ENCODE measurements at regions not wholly inside any gene's neighbourhood (a gene's known extent, or its start where the extent isn't known, plus 50 kb on each side); places are given as distances from the start of the nearest gene placed in this dataset.

- TF ChIP-seq, protein P1, sequence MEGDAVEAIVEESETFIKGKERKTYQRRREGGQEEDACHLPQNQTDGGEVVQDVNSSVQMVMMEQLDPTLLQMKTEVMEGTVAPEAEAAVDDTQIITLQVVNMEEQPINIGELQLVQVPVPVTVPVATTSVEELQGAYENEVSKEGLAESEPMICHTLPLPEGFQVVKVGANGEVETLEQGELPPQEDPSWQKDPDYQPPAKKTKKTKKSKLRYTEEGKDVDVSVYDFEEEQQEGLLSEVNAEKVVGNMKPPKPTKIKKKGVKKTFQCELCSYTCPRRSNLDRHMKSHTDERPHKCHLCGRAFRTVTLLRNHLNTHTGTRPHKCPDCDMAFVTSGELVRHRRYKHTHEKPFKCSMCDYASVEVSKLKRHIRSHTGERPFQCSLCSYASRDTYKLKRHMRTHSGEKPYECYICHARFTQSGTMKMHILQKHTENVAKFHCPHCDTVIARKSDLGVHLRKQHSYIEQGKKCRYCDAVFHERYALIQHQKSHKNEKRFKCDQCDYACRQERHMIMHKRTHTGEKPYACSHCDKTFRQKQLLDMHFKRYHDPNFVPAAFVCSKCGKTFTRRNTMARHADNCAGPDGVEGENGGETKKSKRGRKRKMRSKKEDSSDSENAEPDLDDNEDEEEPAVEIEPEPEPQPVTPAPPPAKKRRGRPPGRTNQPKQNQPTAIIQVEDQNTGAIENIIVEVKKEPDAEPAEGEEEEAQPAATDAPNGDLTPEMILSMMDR (conservative IDR thresholded peaks at IDR 0.05; ENCODE audit: low read depth, low read length), result no peak
- TF ChIP-seq EZH2 (IDR thresholded peaks at IDR 0.05; ENCODE audit: borderline replicate concordance, low read depth, low read length, poor library complexity, severe bottlenecking), result no peak
- Histone ChIP-seq H3K36me3 (ENCODE audit: insufficient read depth, low read length, poor library complexity, severe bottlenecking) (peaks cover 69% of the 10 kb centered on the region), H3K27me3 (replicated peaks; ENCODE audit: insufficient read depth, low read depth, low read length, poor library complexity) (no peaks in the 10 kb centered on the region), H3K4me1 (ENCODE audit: insufficient read depth, low read length, poor library complexity, severe bottlenecking) (peaks cover 81% of the 10 kb centered on the region), H3K27ac (ENCODE audit: low read depth, low read length, poor library complexity, severe bottlenecking) (peak overlapping the region; percentile 7), H3K9me3 (ENCODE audit: low read depth, low read length, poor library complexity, severe bottlenecking) (no peaks in the 10 kb centered on the region), H3K4me3 (ENCODE audit: low read depth, low read length, poor library complexity, severe bottlenecking) (no peak overlapping the region)
- intact Hi-C loops (cut with micrococcal nuclease; ENCODE audit: unreplicated experiment), result no loop called here
- CTCF ChIA-PET, result no interaction called here
- DNase-seq (ENCODE audit: low spot score), result no peak
- BruUV-seq (replicated peaks), result no TSS peak
- POLR2A ChIA-PET (ENCODE audit: low non-redundant PET), result interaction anchor here (0.9 kb wide), 1 partner anchor 13 kb away, joined by 16 read pairs; no protein-coding TSS in a partner anchor
These were observed 217.4 kb upstream of the KLF14 start for GRCh38 chr7:130951303-130951975.

DNA sequence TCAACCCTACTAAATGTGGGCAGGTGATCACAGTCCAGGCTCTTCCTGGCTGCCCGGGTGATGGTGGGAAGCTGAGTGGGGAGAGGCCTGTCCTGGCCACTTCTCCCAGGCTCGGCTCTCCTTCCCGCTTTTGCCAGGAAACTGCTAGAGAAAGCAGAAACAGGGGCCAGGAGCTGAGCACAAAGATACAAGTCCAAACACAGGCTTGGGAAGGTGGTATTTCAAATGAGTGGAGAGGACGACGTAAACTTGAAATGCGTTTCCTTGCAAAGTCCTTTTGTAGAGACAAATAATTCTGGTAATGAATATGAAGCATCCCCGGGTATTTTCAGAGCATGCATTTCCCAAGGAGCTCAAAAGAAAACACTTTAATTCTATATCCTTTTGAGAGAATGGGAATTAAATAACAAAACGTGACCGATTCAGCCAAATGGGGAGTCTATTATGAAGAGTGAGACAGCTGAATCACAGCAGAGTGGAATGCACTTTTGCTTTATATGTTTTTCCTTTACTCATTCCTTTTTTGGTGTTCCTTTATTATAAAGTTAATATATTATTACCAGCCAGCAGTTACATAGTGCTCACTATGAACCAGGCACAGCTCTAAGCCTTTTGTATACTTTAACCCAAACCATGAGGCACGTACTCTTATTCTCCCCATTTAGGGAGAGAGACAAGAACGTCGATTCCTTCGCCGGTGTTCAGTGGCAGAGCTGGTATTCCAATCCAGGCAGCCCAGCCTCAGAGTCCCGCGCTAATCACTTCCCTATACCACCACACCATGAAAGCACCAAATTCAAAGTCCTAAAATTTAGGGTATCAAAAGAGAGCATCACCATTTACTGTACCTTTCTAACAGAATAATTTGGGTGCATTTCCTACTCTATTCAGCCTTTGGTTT is 218.2 kb upstream of the KLF14 start:
- intact Hi-C loops (cut with micrococcal nuclease; ENCODE audit: unreplicated experiment), result no loop called here
- CTCF ChIA-PET, result no interaction called here

DNA sequence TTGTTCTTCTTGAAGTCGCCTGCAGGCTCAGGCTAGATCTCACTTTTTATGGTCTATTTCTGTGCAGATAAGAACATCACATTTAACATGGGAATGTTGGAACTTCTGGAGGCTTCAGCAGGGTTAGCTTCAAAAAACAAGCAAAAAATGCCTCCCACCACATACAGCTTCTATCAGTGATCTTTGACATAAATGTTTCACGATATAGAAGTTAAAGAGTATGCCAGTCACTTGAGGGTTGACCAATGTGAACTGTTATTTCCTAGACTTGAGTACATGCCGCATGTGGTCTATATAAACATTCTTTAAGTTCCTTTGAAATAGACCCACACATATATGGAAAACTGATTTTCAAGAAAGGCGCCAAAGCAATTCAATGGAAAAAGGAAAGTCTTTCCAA is 219.2 kb upstream of the KLF14 start:
- BruUV-seq (replicated peaks), result no TSS peak

More for the DNA sequence above, 218.2 kb upstream of the KLF14 start:
- DNase-seq (ENCODE audit: low spot score), result no peak
- TF ChIP-seq, protein P1 (conservative IDR thresholded peaks at IDR 0.05; ENCODE audit: low read depth, low read length), result no peak
- TF ChIP-seq EZH2 (IDR thresholded peaks at IDR 0.05; ENCODE audit: borderline replicate concordance, low read depth, low read length, poor library complexity, severe bottlenecking), result no peak
- BruUV-seq (replicated peaks), result no TSS peak
- POLR2A ChIA-PET (ENCODE audit: low non-redundant PET), result interaction anchor here (0.9 kb wide), 1 partner anchor 13 kb away, joined by 16 read pairs; no protein-coding TSS in a partner anchor
- peaks cover 81% of the 10 kb centered on the region for H3K4me1 ChIP-seq (ENCODE audit: insufficient read depth, low read length, poor library complexity, severe bottlenecking)
- H3K27me3 ChIP-seq (replicated peaks; ENCODE audit: insufficient read depth, low read depth, low read length, poor library complexity), result no peaks in the 10 kb centered on the region
- no peaks in the 10 kb centered on the region for H3K9me3 ChIP-seq (ENCODE audit: low read depth, low read length, poor library complexity, severe bottlenecking)
- peak overlapping the region; percentile 7 for H3K27ac ChIP-seq (ENCODE audit: low read depth, low read length, poor library complexity, severe bottlenecking)
- H3K4me3 ChIP-seq (ENCODE audit: low read depth, low read length, poor library complexity, severe bottlenecking), result peak overlapping the region; percentile 19
- peaks cover 71% of the 10 kb centered on the region for H3K36me3 ChIP-seq (ENCODE audit: insufficient read depth, low read length, poor library complexity, severe bottlenecking)

More for the DNA sequence above, 219.2 kb upstream of the KLF14 start:
- H3K36me3 ChIP-seq (ENCODE audit: insufficient read depth, low read length, poor library complexity, severe bottlenecking), result peaks cover 70% of the 10 kb centered on the region
- no peak for TF ChIP-seq EZH2 (IDR thresholded peaks at IDR 0.05; ENCODE audit: borderline replicate concordance, low read depth, low read length, poor library complexity, severe bottlenecking)
- TF ChIP-seq, protein P1 (conservative IDR thresholded peaks at IDR 0.05; ENCODE audit: low read depth, low read length), result no peak
- DNase-seq (ENCODE audit: low spot score), result no peak
- no peaks in the 10 kb centered on the region for H3K27me3 ChIP-seq (replicated peaks; ENCODE audit: insufficient read depth, low read depth, low read length, poor library complexity)
- intact Hi-C loops (cut with micrococcal nuclease; ENCODE audit: unreplicated experiment), result no loop called here
- peak overlapping the region; percentile 7 for H3K27ac ChIP-seq (ENCODE audit: low read depth, low read length, poor library complexity, severe bottlenecking)
- ChIA-PET CTCF (no interaction called here), POLR2A (ENCODE audit: low non-redundant PET) (no interaction called here)
- H3K4me1 ChIP-seq (ENCODE audit: insufficient read depth, low read length, poor library complexity, severe bottlenecking), result peaks cover 78% of the 10 kb centered on the region
- H3K4me3 ChIP-seq (ENCODE audit: low read depth, low read length, poor library complexity, severe bottlenecking), result peak overlapping the region; percentile 19
- no peaks in the 10 kb centered on the region for H3K9me3 ChIP-seq (ENCODE audit: low read depth, low read length, poor library complexity, severe bottlenecking)

Data from A673 (cell line).